Neural progenitor cell (in vitro differentiated cells): ENCODE measurements at regions not wholly inside any gene's neighbourhood (a gene's known extent, or its start where the extent isn't known, plus 50 kb on each side); places are given as distances from the start of the nearest gene placed in this dataset.
"Not testable (repeated sequence)": the region's sequence is repeated elsewhere in the genome, so short reads cannot be mapped to it uniquely, and the experiment has no call there.

Experiments
- DNase-seq: peaks from one replicate; pipeline ENCODE4 v3.0.0-alpha.2; 2016; ENCODE audit warnings: low spot score
- H2AFZ ChIP-seq: fragments of 200-600 bp; sonication (generic); replicated peaks from 2 replicates; pipeline ENCODE4 v1.6.1; 2016; ENCODE audit warnings: antibody characterized with exemption
- H3F3A ChIP-seq: fragments of 200-600 bp; sonication (generic); 2 replicates; pipeline ENCODE4 v1.6.1; 2016; ENCODE audit warnings: antibody characterized with exemption, low read depth
- H3K27ac ChIP-seq: fragments of 200-600 bp; sonication (generic); 2 replicates; pipeline ENCODE4 v1.5.1; 2016; ENCODE audit warnings: mild to moderate bottlenecking
- H3K27me3 ChIP-seq: fragments of 200-600 bp; sonication (generic); 2 replicates; pipeline ENCODE4 v1.6.1; 2016; ENCODE audit warnings: mild to moderate bottlenecking, moderate library complexity
- H3K36me3 ChIP-seq: fragments of 200-600 bp; sonication (generic); 2 replicates; pipeline ENCODE4 v1.5.1; 2016
- H3K4me1 ChIP-seq: fragments of 200-600 bp; sonication (generic); 2 replicates; pipeline ENCODE4 v1.6.1; 2016; ENCODE audit warnings: mixed run types
- H3K4me2 ChIP-seq: fragments of 200-600 bp; sonication (generic); 2 replicates; pipeline ENCODE4 v1.6.1; 2016
- H3K4me3 ChIP-seq: fragments of 200-600 bp; sonication (generic); 2 replicates; pipeline ENCODE4 v1.5.1; 2016
- H3K79me2 ChIP-seq: fragments of 200-600 bp; sonication (generic); 2 replicates; pipeline ENCODE4 v1.6.1; 2016; ENCODE audit warnings: low read depth
- H3K9ac ChIP-seq: fragments of 200-600 bp; sonication (generic); 2 replicates; pipeline ENCODE4 v1.6.1; 2016
- H3K9me3 ChIP-seq: fragments of 200-600 bp; sonication (generic); 2 replicates; pipeline ENCODE4 v1.5.1; 2016; ENCODE audit warnings: low read depth
- H4K20me1 ChIP-seq: fragments of 200-600 bp; sonication (generic); 2 replicates; pipeline ENCODE4 v1.6.1; 2016; ENCODE audit warnings: low read depth
- H3K27ac Mint-ChIP-seq: 3 replicates; pipeline ENCODE4 v1.8.0; 2021; ENCODE audit warnings: mixed read lengths
- H3K27me3 Mint-ChIP-seq: 2 replicates; pipeline ENCODE4 v1.8.0; 2022; ENCODE audit warnings: low read depth, mild to moderate bottlenecking, inconsistent platforms, moderate library complexity, mixed read lengths; ENCODE audit not compliant: insufficient read depth
- H3K36me3 Mint-ChIP-seq: 3 replicates; pipeline ENCODE4 v1.8.0; 2021; ENCODE audit warnings: mixed read lengths
- H3K4me1 Mint-ChIP-seq: 3 replicates; pipeline ENCODE4 v1.8.0; 2021; ENCODE audit warnings: mixed read lengths
- H3K4me3 Mint-ChIP-seq: 3 replicates; pipeline ENCODE4 v1.8.0; 2021; ENCODE audit warnings: mild to moderate bottlenecking, moderate library complexity, mixed read lengths
- H3K9me3 Mint-ChIP-seq: 3 replicates; pipeline ENCODE4 v1.8.0; 2020; ENCODE audit warnings: mixed read lengths
- EZH2 ChIP-seq: fragments of 200-600 bp; sonication (generic); IDR thresholded peaks from 2 replicates; pipeline ENCODE4 v1.6.1; 2017; ENCODE audit warnings: antibody characterized with exemption, mild to moderate bottlenecking, moderate library complexity
- EZH2phosphoT487 ChIP-seq: fragments of 200-600 bp; sonication (generic); IDR thresholded peaks from 2 replicates; pipeline ENCODE4 v1.6.1; 2017; ENCODE audit warnings: antibody characterized with exemption
- TF ChIP-seq, protein P1 (sequence below): fragments of 200-600 bp; sonication (generic); IDR thresholded peaks from 2 replicates; pipeline ENCODE4 v1.5.1; 2017; ENCODE audit warnings: antibody characterized with exemption, mild to moderate bottlenecking

DNA sequence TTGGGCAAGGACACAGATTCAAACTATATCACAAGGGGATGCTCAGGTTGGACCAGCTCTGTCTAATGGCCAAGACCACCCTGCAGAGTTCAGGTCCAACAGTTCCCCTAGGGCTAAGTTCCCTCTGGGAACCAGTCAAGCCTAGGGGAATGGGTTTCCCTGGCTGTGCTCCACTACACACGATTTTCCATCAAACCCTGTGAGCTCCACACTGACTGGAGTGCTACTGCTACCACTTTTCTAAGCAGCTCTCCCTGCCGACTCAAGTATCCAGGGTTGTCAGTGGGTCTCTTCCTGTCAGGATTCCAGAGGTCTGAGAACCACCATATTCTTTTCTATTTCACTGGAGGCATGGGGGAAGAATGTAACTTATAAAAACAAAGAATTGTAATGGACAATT is 280.4 kb upstream of the COL3A1 start:
- H3K9ac ChIP-seq: no peak overlapping the region
- no peaks in the 10 kb centered on the region for H3K27me3 ChIP-seq
- no peak for DNase-seq
- Mint-ChIP-seq H3K4me3 (no peak overlapping the region), H3K27ac (no peak overlapping the region), H3K9me3 (peaks cover 7% of the 10 kb centered on the region), H3K4me1 (peaks cover 7% of the 10 kb centered on the region), H3K36me3 (no peaks in the 10 kb centered on the region), H3K27me3 (peaks cover 5% of the 10 kb centered on the region)
- no peak overlapping the region for H3K27ac ChIP-seq
- H3K4me3 ChIP-seq: no peak overlapping the region
- H4K20me1 ChIP-seq: no peaks in the 10 kb centered on the region
- TF ChIP-seq, protein P1, sequence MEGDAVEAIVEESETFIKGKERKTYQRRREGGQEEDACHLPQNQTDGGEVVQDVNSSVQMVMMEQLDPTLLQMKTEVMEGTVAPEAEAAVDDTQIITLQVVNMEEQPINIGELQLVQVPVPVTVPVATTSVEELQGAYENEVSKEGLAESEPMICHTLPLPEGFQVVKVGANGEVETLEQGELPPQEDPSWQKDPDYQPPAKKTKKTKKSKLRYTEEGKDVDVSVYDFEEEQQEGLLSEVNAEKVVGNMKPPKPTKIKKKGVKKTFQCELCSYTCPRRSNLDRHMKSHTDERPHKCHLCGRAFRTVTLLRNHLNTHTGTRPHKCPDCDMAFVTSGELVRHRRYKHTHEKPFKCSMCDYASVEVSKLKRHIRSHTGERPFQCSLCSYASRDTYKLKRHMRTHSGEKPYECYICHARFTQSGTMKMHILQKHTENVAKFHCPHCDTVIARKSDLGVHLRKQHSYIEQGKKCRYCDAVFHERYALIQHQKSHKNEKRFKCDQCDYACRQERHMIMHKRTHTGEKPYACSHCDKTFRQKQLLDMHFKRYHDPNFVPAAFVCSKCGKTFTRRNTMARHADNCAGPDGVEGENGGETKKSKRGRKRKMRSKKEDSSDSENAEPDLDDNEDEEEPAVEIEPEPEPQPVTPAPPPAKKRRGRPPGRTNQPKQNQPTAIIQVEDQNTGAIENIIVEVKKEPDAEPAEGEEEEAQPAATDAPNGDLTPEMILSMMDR: no peak
- no peak for TF ChIP-seq EZH2phosphoT487
- no peak overlapping the region for H3K4me2 ChIP-seq
- no peak overlapping the region for H2AFZ ChIP-seq
- H3K9me3 ChIP-seq: no peaks in the 10 kb centered on the region
- H3K36me3 ChIP-seq: no peaks in the 10 kb centered on the region
- no peaks in the 10 kb centered on the region for H3K79me2 ChIP-seq
- H3K4me1 ChIP-seq: peaks cover 8% of the 10 kb centered on the region
- H3F3A ChIP-seq: no peaks in the 10 kb centered on the region

- H3K79me2 ChIP-seq: no peaks in the 10 kb centered on the region
- Mint-ChIP-seq H3K36me3 (no peaks in the 10 kb centered on the region), H3K9me3 (peaks cover 4% of the 10 kb centered on the region), H3K27me3 (peaks cover 6% of the 10 kb centered on the region), H3K4me3 (no peak overlapping the region), H3K27ac (no peak overlapping the region), H3K4me1 (peaks cover 7% of the 10 kb centered on the region)
- no peak overlapping the region for H3K9ac ChIP-seq
- no peaks in the 10 kb centered on the region for H3K36me3 ChIP-seq
- TF ChIP-seq EZH2phosphoT487 (no peak), EZH2 (no peak)
- TF ChIP-seq, protein P1: no peak
- H3K4me2 ChIP-seq: no peak overlapping the region
- no peak overlapping the region for H3K27ac ChIP-seq
- no peaks in the 10 kb centered on the region for H3K9me3 ChIP-seq
- DNase-seq: no peak
- no peaks in the 10 kb centered on the region for H3K27me3 ChIP-seq
- H4K20me1 ChIP-seq: no peaks in the 10 kb centered on the region
- H3K4me3 ChIP-seq: no peak overlapping the region
- H2AFZ ChIP-seq: no peak overlapping the region
- H3K4me1 ChIP-seq: peaks cover 8% of the 10 kb centered on the region
- H3F3A ChIP-seq: no peaks in the 10 kb centered on the region
Observed at GRCh38 chr2:188695953-188696352, 278.2 kb upstream of the COL3A1 start.

GRCh38 chr2:188698151-188698550 is 276.0 kb upstream of the COL3A1 start:
- not testable (repeated sequence) for H3K36me3 Mint-ChIP-seq, H3K27ac Mint-ChIP-seq, H2AFZ ChIP-seq

GRCh38 chr2:188701836-188702235 is 272.3 kb upstream of the COL3A1 start:
- H3K27me3 Mint-ChIP-seq: peaks cover 6% of the 10 kb centered on the region
- Histone ChIP-seq H4K20me1 (no peaks in the 10 kb centered on the region), H3K79me2 (no peaks in the 10 kb centered on the region), H3K27ac (no peak overlapping the region), H3K9ac (no peak overlapping the region), H2AFZ (no peak overlapping the region), H3F3A (no peaks in the 10 kb centered on the region), H3K4me2 (no peak overlapping the region), H3K4me3 (no peak overlapping the region), H3K27me3 (no peaks in the 10 kb centered on the region), H3K36me3 (no peaks in the 10 kb centered on the region), H3K4me1 (no peaks in the 10 kb centered on the region), H3K9me3 (no peaks in the 10 kb centered on the region)
- H3K9me3 Mint-ChIP-seq: peaks cover 4% of the 10 kb centered on the region
- TF ChIP-seq, protein P1: no peak
- no peak for TF ChIP-seq EZH2
- no peak for TF ChIP-seq EZH2phosphoT487
- H3K36me3 Mint-ChIP-seq: no peaks in the 10 kb centered on the region
- no peaks in the 10 kb centered on the region for H3K4me1 Mint-ChIP-seq
- H3K4me3 Mint-ChIP-seq: no peak overlapping the region
- DNase-seq: no peak
- H3K27ac Mint-ChIP-seq: no peak overlapping the region

More at GRCh38 chr2:188698151-188698550, 276.0 kb upstream of the COL3A1 start:
- not testable (repeated sequence) for H3K4me1 Mint-ChIP-seq, H3K4me3 Mint-ChIP-seq, H4K20me1 ChIP-seq, H3K27me3 ChIP-seq, DNase-seq, H3K27ac ChIP-seq, H3K36me3 ChIP-seq, H3K27me3 Mint-ChIP-seq, H3K9me3 Mint-ChIP-seq, H3F3A ChIP-seq, H3K4me3 ChIP-seq, H3K4me2 ChIP-seq, H3K79me2 ChIP-seq, H3K4me1 ChIP-seq, H3K9ac ChIP-seq, H3K9me3 ChIP-seq
